ENCODE measurements at regions not wholly inside any gene's neighbourhood (a gene's known extent, or its start where the extent isn't known, plus 50 kb on each side); places are given as distances from the start of the nearest gene placed in this dataset.

DNA sequence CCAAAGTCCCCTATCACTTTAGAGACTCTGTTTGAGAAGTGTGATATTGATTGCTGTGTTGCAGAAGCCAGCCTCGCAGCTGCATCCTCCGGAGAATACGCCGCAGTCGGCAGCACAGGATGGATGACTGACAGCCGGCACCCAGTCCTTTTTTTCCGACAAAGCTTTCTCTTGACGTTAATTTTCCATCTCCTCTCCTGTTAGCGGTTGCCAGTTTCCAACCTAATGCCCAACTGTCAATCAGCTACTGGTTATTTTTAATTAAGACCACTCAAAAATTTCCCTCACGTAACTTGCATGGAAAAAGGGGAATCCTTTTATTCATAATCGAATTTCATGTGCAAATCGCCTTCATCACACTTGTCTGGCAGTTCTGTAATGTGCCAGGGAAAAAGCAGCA is 953.9 kb downstream of the CDH11 start:
- DNase-seq (ENCODE audit: low spot score), result no peak

GRCh38 chr16:64165368-64165767 is 956.5 kb downstream of the CDH11 start:
- DNase-seq (ENCODE audit: low spot score), result no peak

GRCh38 chr16:64162613-64163375 is 959.1 kb downstream of the CDH11 start:
- DNase-seq (ENCODE audit: low spot score), result no peak

DNA sequence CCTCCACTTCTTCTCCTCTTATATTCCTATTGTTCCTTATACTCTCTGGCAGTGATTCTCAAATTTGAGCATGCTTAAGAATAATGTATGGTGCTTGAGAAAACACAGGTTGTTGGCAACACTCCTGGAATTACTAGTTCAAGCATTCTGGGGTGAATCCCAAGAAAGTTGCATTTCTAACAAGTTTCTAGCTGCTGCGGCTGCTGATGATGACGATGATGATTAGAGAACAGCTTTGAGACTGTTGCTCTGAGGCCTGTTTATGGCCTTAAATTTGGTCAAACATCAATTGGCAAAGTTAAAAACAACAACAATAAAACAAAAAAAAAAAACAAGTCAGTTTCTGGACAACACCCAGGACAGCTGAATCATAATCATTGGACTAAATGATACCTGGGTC is 961.9 kb downstream of the CDH11 start:
- peak; percentile 20 for DNase-seq (ENCODE audit: low spot score)

GRCh38 chr16:64158941-64159588 is 962.8 kb downstream of the CDH11 start:
- no peak for DNase-seq (ENCODE audit: low spot score)

GRCh38 chr16:64153718-64154117 is 968.1 kb downstream of the CDH11 start:
- peak; percentile 42 for DNase-seq (ENCODE audit: low spot score)

GRCh38 chr16:64151990-64152767 is 969.7 kb downstream of the CDH11 start:
- peak; percentile 51 for DNase-seq (ENCODE audit: low spot score)

- no peak for DNase-seq (ENCODE audit: low spot score)
Observed at GRCh38 chr16:64150193-64150592, 971.7 kb downstream of the CDH11 start.

- DNase-seq (ENCODE audit: low spot score), result no peak
Observed at GRCh38 chr16:64149756-64150155, 972.1 kb downstream of the CDH11 start.

GRCh38 chr16:64148356-64148755 is 973.5 kb downstream of the CDH11 start:
- no peak for DNase-seq (ENCODE audit: low spot score)

- DNase-seq (ENCODE audit: low spot score), result no peak
Observed at GRCh38 chr16:64147941-64148340, 973.9 kb downstream of the CDH11 start.

DNA sequence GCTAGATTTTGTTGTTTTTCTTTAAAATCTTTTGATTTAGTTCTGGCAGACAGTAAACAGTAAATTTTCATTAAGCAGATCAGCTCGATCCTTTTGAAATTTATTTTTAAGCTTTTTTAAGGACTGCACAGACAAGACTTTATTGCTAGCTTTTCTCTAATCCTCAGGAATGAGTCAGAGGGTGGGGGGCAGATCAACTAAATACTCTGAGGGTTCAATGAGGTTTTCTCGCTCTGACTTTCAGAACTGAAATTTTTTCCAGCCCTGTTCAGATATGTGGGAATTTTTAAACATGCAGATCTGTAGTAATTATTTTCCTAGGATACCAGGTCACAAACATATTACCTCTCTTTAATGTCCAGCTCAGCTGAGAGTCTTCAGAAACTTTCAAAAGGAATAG is 977.2 kb downstream of the CDH11 start:
- DNase-seq (ENCODE audit: low spot score), result peak; percentile 12

- DNase-seq (ENCODE audit: low spot score), result no peak
Observed at GRCh38 chr16:64138621-64139020, 983.2 kb downstream of the CDH11 start.

GRCh38 chr16:64138006-64138405 is 983.9 kb downstream of the CDH11 start:
- DNase-seq (ENCODE audit: low spot score), result no peak

GRCh38 chr16:64136743-64137142 is 985.1 kb downstream of the CDH11 start:
- no peak for DNase-seq (ENCODE audit: low spot score)

DNA sequence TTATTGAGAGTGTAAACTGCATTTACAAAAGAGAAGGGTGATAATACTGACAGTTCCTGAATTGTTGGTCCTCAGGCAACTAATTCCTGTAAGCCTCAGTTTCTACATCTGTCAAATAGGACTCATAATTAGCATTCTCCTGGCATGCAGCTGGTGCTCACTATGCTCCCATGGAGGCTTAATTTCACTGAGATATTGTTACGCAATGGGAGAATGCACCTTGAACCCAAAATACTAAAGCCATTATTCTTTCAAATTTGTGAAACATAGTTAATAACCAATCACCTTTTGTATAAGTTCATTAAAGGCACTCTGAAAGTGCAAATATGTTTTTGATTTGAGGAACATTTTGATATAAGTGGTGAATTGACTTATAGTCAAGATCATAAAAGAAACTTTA is 985.5 kb downstream of the CDH11 start:
- DNase-seq (ENCODE audit: low spot score), result no peak

DNA sequence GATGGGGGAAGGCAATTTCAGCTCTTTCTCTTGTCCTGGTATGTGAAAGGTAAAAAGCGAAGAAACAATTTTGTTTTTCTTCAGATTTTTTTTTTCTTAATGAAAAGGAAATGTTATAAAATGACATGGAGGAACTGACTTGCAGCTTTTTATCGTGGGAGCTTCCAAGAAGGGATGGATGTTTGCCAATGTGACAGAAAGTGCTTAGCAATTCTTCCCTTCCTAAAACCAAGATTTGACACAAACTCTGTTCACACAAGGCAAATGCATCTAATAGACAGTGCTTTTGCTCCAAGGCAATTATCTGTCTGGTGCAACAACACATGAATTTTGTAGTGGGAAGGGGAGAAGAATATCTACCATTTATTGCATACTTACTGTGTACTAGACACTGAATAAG is 988.5 kb downstream of the CDH11 start:
- DNase-seq (ENCODE audit: low spot score), result no peak

DNA sequence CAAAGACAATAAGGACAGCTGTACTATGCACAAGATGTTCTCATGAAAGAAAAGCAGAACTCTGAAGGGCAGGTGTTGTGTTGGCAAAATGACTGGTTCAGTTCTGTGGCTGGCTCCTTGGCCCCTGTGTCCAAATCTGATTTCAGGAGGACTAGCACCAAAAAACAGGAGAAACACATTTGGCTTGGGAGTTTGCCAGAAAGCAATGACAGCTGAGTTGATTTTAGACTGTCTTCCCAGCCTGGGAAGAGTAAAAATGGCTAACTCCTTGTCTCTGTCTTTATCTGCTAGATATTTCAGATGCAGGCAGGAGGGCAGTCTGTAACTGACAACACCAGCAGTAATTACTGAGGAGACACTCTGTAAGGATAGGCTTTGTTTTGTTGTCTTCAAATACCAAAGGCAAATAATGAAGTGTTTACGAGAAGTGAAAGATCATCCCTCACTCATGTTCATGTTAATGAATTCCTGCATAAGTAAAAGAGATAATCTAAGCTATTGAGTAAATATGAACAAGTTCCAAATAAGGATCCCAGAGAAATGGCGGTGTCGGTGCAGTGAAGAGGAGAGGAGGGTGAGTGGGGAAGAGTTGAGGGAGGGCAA is 989.0 kb downstream of the CDH11 start:
- DNase-seq (ENCODE audit: low spot score), result no peak

- no peak for DNase-seq (ENCODE audit: low spot score)
Observed at GRCh38 chr16:64132190-64132589, 989.7 kb downstream of the CDH11 start.

GRCh38 chr16:64131423-64131822 is 990.4 kb downstream of the CDH11 start:
- no peak for DNase-seq (ENCODE audit: low spot score)

- no peak for DNase-seq (ENCODE audit: low spot score)
Observed at GRCh38 chr16:64130140-64130539, 991.7 kb downstream of the CDH11 start.

- no peak for DNase-seq (ENCODE audit: low spot score)
Observed at GRCh38 chr16:64122177-64122576, 999.7 kb downstream of the CDH11 start.

GRCh38 chr16:64121473-64121872 is 1000.4 kb downstream of the CDH11 start:
- DNase-seq (ENCODE audit: low spot score), result peak; percentile 11

Measured in AG08395 (cell line).